HL-60/S4 treated with retinoic acid at 250 ng/mL for 4 days and 3 days (cell line): ENCODE measurements at regions not wholly inside any gene's neighbourhood (a gene's known extent, or its start where the extent isn't known, plus 50 kb on each side); places are given as distances from the start of the nearest gene placed in this dataset.
"Not testable (repeated sequence)": the region's sequence is repeated elsewhere in the genome, so short reads cannot be mapped to it uniquely, and the experiment has no call there.

Experiments used
- in situ Hi-C: fragments of 300-500 bp; cut with MboI; formaldehyde crosslinking; loops from 2 replicates; pipeline ENCODE4 v1.7.0; 2022; ENCODE audit warnings: low sequenced_read_pairs

DNA sequence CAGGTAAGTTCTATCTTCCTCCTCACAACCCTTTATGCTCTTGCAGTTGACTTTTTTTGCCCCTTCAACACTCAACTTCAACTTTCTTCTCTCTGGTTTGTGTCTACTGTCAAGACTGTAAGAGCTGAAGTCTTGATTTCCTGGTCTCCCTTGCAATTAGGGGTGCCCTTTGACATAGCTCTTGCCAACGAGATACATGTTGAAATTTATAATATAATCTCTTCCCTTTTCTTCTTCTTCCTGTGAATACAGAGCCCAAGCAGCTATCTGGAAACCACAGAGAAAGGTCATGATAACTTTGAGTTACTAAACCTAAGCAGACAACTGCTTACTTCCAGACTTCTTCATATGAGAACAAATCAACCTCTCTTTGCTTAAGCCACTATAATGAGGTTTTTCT lies 163.5 kb downstream of the MC4R start:
- in situ Hi-C loops, result no loop called here

DNA sequence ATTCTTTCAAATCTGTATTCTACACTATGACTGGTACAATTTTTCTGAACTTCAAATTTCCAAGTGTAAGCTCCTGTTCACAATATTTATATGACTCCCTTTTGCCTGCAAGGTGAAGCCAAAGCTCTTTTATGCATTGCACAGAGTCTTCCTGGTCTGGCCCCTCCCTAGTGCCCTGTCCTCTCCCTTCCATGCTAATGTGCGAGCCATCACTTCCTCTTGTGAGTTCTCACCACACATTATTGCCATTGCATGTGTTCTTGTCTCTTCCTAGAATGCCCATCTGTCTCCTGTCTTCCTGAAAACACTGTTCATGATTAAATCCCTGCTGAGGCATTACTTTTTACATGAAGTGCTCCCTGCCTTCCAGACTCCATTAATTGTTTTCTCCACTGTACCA lies 169.9 kb downstream of the MC4R start:
- in situ Hi-C loops, result no loop called here

DNA sequence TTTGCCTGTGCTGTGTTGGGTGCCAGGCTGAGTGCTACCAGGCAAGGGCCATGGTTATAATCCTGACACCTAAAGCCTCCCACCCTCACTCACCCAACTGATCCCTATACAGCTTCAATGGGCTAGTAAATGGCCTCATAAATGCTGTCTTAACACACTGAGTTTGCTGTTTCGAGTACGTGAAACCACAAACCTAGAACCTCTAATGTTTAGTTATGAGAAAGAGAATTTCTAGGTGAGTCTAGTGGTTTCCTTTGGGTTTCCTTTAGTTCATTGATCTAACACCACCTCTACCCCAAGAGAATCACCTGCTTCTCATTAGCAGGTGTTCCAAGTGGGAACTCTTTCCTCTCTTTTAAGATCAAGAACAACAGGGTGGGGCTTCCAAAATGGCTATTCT lies 172.0 kb downstream of the MC4R start:
- in situ Hi-C loops, result no loop called here

DNA sequence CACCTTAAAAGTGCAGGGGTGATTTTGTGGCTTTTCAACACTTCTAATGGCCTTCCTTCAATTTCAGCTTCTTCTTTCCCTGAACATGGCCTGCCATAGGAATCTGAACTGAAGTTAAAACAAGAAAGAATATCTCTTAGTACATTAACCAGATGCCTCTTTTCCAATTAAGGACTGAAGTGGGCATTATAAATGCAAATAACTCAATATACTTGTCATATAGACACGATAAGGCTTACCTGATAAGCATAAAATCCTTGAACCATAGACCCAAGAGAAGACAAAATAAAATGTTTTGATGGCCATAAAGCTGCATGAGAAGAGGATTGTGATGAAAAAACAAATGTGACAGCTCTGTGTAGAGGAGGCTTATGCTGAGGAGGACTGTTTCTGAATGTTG lies 173.1 kb downstream of the MC4R start:
- in situ Hi-C loops, result no loop called here

DNA sequence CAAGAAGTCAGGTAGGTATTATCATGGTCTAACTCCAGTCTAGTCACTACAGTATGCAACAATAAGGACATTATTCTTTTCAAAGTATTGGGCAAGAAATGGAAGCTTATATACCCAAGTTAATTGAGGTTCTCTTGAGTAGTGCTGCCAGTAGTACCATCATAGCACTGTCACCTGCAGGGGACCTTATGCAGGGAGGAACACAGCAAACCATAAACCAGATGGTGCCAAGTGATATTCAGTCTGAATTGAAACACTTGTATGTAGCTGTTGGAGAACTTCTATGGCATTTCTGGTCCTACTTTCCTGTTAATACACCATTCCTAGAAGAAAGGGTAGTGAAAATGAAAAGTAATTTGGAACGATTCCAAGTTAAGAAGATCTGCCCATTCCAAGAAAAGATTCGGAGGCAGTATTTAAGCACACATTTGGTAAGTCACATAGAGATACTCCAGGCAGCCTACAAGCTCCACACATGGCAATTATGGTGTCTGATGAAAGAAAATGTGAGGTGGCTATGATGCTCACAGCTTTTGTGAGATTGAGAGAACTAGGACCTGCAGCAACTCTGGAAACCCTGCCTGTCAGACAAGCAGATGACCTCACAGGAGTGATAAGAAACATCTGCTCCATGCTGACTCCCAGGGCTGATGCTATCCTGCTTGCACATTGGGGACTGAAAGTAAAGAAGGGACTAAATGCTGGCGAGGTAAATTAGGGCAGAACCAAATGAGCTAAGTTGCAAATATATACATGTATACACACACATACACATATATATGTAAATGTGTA lies 174.7 kb downstream of the MC4R start:
- in situ Hi-C loops, result no loop called here

DNA sequence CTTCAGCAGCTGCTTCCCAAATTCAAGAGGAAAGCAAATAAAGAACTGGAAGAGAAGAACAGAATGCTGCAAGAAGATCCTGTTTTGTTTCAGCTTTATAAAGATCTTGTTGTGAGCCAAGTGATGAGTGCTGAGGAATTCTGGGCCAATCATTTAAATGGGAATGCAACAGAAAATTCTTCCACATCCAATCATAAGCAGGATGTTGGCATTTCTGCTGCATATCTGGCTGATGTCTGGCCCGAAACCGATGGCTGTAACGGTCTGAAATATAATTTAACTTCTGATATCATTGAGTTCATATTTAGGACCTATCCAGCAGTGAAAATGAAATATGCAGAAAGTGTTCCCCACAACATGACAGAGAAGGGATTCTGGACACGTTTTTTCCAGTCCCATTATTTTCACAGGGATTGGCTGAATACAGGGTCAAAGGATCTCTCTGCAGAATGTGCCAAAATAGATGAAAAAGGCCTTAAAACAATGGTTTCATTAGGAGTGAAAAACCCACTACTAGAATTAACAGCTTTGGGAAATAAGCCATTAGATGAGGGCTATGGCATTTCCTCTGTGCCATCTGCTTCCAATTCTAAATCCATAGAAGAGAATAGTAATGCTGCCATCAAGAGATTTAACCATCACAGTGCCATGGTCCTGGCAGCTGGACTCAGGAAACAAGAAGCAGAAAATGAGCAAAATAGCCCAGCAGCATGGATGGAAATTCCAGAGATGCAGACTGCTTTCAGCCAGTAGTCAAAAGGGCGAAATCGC lies 175.6 kb downstream of the MC4R start:
- in situ Hi-C loops, result no loop called here

DNA sequence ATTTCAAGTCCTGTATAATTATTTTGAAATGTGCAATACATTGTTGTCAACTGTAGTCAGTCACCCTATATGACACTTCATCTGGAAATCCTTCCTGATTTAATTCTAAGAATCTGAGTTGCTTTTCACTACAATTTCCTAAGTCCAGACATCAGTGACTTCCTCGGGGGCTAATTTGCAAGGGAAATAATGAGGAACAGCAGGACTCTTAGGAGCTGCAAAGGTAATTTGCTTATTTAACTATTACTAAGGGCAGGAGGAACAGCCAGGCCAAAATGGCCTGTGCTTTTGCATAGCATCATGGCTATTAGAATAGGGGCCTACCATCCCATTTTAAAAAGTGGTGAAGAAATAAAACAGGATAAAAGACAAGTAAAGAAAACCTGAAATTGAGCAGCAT lies 178.8 kb downstream of the MC4R start:
- in situ Hi-C loops, result no loop called here

DNA sequence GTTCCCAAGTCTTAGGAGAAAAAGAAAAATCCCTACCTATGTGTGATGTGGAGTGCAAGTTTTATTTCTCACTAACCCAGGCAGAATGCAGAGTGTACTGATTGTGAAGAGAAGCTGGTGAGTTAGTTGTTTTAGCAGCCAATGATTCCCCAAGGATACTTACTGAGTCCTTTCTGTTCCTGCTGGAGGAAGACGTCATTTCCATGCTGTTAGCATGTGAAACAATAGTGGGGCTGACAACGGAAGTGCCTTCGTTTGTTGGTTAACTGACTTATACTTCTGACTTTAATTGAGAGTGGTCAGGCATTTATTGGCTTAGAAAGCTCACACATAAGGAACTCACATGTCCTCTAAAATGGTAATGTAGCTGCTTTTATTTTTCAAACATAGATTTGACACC lies 180.6 kb downstream of the MC4R start:
- in situ Hi-C loops, result no loop called here

DNA sequence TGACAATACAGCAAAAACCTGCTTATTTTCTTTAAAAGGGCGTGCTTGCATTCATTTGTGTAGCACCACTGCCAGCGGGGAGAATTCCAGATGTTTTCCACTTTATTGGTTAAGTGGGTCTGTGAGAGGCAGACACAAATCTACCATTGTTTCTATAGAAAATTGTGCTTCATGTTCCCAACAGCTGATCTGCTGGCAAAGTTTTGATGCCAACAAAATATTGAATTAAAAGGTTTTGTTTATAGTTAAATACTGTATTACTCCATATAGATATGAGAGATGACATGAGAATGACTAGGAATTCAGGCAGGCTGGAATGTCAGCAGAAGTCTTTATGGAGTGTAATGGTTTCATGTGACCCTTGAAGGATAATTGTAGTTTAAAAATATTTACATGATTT lies 182.7 kb downstream of the MC4R start:
- in situ Hi-C loops, result no loop called here

DNA sequence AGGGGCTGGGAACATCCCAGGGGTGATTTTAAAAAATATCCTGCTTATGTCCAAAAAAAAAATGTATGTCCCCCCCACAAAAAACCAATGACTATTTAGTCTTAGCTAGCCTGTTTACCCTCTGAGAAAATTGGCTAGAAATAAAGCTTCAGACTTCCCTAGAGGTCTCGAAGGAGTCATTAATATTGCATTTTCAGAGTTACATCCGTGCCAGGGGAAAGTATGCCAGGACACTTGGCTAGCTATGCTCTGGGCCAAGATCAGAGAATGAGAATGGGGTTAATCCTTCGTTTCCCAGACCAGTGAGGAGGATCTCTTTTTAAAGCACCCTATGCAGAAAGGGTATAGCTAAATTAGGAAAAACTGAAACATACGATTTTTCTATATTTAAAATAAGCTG lies 183.6 kb downstream of the MC4R start:
- in situ Hi-C loops, result no loop called here

DNA sequence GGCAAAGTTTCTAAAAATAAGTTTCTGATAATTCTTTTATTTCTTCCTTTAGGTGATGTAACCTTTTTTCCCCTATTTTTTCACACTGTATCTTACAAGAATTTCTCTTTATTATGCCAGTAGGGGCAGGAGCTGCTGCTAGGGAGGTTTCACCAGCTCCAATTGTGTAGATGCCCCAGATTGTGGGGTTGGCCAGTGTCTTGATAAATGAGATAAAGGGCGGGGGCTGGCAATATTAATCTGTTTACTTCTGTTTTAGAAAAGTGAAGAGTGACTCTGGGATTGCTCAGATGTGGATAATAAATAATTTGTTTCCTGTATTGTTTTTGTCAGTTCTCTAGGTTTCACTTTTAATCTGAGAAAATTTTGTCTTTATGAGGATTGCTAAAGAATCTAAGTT lies 190.4 kb downstream of the MC4R start:
- in situ Hi-C loops, result no loop called here

DNA sequence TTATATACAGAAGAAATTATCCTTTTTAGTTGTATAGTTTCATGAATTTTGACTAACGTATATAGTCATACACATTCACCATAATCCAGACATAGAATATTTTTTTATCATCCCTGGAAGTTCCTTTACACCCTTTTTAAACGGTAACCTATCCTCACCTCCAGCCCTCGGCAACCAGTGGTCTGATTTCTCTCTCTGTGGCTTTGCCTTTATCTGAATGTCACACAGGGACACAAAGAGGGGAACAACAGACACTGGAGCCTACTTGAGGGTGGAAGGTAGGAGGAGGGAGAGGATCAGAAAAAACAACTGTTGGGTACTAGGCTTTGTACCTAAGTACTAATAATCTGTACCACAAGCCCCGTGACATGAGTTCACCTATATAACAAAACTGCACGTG lies 191.9 kb downstream of the MC4R start:
- in situ Hi-C loops, result no loop called here

DNA sequence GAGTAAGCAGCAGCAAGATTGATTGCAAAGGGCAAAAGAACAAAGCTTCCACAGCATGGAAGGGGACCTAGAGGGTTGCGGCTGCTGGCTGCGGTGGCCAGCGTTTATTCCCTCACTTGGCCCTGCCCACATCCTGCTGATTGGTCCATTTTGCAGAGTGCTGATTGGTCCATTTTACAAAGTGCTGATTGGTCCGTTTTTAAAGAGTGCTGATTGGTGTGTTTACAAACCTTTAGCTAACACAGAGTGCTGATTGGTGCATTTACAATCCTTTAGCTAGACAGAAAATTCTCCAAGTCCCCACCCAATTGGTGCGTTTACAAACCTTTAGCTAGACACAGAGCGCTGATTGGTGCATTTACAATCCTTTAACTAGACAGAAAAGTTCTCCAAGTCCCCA lies 194.4 kb downstream of the MC4R start:
- in situ Hi-C loops, result not testable (repeated sequence)

DNA sequence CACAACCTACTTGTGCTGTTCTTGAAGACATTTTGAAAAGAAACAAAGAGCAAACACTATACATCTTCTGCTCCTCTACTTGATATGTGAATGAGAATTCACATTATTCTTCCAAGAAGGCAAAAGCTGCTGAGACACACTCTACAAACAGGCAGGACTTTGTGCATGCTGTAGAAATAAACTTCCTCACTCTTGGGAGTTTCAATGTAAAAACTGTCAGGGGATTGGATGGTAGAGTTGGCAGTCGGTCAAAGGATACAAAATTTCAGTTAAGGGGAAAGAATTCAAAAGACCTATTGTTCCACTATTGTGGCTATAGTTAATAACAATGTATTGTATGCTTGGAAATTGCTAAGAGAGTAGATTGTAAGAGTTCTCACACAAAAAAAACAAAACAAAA lies 196.3 kb downstream of the MC4R start:
- in situ Hi-C loops, result no loop called here

DNA sequence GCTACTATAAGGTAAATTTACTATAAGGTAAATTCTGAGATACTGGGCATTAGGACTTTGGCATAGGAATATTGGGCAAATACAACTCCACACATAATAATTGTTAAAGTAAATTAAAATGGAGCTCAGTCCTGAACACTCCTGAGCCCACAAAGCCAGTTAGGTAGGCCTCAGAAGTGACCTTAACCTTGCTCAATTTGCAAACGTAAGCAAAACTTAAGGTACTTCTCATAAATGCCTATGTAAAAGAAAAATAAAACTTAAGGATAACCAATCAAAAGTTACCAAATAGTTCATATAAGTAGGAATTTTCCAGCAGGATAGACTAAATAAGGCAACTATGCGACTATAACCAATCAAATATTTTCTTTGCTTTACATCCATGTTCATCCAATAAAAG lies 197.7 kb downstream of the MC4R start:
- in situ Hi-C loops, result no loop called here

DNA sequence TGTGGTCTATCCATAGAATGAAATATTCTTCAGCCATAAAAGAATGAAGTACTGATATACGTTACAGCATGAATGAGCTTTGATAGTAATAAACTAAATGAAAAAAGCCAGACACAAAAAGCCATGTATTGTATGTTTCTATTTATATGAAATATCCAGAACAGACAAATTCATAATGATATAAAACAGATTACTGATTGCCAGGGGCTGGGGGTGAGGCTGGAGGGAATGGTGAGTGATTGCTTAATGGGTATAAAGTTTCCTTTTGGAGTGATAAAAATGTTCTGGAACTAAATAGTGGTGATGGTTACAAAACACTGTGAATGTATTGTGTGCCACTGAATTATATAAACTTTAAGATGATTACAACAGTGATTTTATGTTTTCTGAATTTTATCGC lies 200.5 kb downstream of the MC4R start:
- in situ Hi-C loops, result no loop called here

DNA sequence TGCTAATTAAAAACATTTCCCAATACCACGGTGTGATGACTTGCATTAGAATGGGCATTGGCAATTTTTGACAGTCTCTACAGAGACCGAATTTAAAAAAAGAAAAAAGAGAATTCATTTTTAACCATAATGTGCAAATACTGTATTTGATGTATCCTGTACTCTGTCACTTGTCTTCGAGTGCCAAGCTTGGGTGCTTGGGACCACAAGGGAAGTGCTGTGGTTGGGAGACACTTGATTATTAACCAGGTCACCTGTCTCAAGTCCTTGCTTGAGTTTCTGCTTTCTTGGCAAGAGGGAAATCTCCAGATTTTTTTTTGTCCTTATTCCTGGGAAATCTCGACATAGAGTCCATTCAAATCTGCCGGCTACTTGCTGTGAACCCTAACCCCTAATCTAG lies 209.0 kb downstream of the MC4R start:
- in situ Hi-C loops, result no loop called here

DNA sequence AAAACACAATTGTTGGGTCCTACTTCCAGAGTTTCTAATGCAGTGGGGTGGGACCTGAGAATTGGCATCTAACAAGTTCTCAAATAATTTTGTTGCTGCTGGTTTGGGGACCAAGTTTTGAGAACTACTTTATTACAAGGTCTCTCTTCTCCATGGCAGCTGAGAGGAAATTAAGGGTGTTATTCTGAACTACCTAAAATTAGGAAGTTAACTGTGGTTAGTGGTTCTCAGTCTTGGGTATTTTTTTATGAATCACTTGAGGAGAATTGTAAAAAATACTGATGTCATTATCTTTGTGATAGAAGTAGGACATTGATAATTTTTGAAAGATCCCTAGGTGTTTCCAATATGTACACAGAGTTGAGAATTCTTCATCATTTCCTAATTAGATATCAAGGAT lies 210.2 kb downstream of the MC4R start:
- in situ Hi-C loops, result no loop called here

DNA sequence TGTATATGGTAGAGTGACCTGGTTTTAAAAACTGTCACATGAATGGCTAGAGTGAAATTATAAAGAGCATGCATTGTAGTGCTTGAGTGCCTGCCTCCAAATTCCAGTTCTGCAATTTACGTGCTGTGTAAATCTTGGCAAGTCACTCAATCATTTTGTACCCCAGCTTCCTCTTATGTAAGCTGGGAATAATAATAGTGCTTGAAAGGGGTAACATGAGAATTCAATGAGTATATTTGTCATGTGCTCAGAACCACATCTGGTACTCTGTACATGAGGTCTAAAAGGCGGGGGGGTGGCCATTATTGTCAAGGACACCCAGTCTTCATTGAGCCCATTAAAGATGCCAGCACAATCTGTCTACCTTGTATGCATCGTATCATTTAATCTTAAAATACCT lies 214.8 kb downstream of the MC4R start:
- in situ Hi-C loops, result no loop called here

DNA sequence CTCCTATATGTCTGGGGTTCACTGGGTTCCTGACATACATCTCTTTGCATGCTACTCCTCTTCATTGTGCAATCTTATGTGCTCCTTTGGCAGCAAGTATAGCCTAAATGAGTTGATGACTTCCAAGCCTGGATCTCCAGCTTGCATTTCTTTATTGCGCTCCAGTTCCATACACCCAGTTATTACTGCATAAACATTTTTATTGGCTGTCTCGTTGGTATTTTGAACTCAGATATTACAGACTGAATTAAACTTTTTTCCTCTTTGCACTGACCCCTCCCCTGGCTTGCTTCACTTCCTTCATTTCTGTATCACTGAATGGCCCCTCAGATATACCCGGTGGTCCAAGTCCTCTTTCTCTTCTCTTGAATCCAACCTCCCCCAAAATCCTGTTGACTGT lies 219.2 kb downstream of the MC4R start:
- in situ Hi-C loops, result no loop called here

DNA sequence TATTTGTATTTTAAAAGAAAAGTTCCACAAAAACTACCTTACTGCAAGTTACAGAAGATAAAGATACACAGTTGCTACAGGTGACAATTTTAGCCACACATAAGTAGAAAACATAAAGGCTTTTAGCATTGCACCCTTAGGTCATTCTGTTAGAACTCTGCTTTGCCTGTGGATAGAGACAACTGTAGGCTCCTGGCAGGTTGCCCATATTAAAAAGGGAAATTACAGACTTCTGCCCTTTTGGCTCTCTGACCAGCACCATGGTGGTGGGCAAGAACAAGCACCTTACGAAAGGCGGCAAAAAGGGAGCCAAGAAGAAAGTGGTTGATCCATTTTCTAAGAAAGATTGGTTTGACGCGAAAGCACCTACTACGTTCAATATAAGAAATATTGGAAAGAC lies 223.3 kb downstream of the MC4R start:
- in situ Hi-C loops, result no loop called here

DNA sequence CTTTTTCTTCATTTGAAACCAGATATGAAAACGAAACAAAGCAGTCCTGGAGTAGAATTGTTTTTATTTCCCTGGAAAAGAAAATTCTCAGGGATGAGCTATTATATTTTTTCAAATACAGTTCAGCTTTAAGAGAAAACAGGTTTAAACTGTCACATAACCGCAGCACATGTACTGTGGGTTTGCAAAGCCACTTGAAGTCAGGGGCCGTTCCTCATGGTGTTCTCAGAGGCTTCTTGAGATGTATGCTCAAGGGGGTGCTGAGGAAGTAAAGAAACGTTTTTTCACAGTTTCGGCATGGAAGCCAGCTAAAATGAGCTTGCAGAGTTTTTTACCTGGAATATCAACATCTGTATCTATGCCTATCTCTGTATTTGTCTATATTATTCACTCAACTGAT lies 225.3 kb downstream of the MC4R start:
- in situ Hi-C loops, result no loop called here
